KMS-11 (cell line): ENCODE measurements at regions not wholly inside any gene's neighbourhood (a gene's known extent, or its start where the extent isn't known, plus 50 kb on each side); places are given as distances from the start of the nearest gene placed in this dataset.

Experiments
- H2AFZ ChIP-seq: fragments of 200-600 bp; sonication (generic); 2 replicates; pipeline ENCODE4 v1.6.1; 2016; ENCODE audit warnings: antibody characterized with exemption, mixed run types, low read depth
- H3K27ac ChIP-seq: fragments of 200-600 bp; sonication (generic); 2 replicates; pipeline ENCODE4 v1.6.1; 2016; ENCODE audit warnings: mild to moderate bottlenecking, mixed run types
- H3K27me3 ChIP-seq: fragments of 200-600 bp; sonication (generic); 2 replicates; pipeline ENCODE4 v1.6.1; 2017; ENCODE audit warnings: mild to moderate bottlenecking, low read depth, mixed run types, moderate library complexity; ENCODE audit not compliant: insufficient read depth
- H3K36me3 ChIP-seq: fragments of 200-600 bp; sonication (generic); 2 replicates; pipeline ENCODE4 v1.6.1; 2017; ENCODE audit warnings: mild to moderate bottlenecking, mixed run types; ENCODE audit not compliant: insufficient read depth
- H3K4me1 ChIP-seq: fragments of 200-600 bp; sonication (generic); 2 replicates; pipeline ENCODE4 v1.6.1; 2016; ENCODE audit warnings: mild to moderate bottlenecking, low read depth, mixed run types; ENCODE audit not compliant: poor library complexity, severe bottlenecking
- H3K4me2 ChIP-seq: fragments of 200-600 bp; sonication (generic); 2 replicates; pipeline ENCODE4 v1.7.0; 2016; ENCODE audit warnings: mild to moderate bottlenecking, mixed run types
- H3K4me3 ChIP-seq: fragments of 200-600 bp; sonication (generic); IDR thresholded peaks from 2 replicates; pipeline ENCODE4 v1.6.1; 2017; ENCODE audit warnings: low read depth, low read length, mixed read lengths; ENCODE audit not compliant: insufficient read depth
- H3K79me2 ChIP-seq: fragments of 200-600 bp; sonication (generic); 2 replicates; pipeline ENCODE4 v1.6.1; 2016; ENCODE audit warnings: low read depth, mixed run types; ENCODE audit not compliant: insufficient read depth
- H3K9ac ChIP-seq: fragments of 200-600 bp; sonication (generic); 2 replicates; pipeline ENCODE4 v1.6.1; 2016; ENCODE audit warnings: mild to moderate bottlenecking, mixed run types
- H4K20me1 ChIP-seq: fragments of 200-600 bp; sonication (generic); 2 replicates; pipeline ENCODE4 v1.6.1; 2016; ENCODE audit warnings: mild to moderate bottlenecking, mixed run types; ENCODE audit not compliant: insufficient read depth
- TF ChIP-seq, protein P1 (sequence below): fragments of 200-600 bp; sonication (generic); conservative IDR thresholded peaks from 2 replicates; pipeline ENCODE4 v1.6.1; 2017; ENCODE audit warnings: low read depth, mild to moderate bottlenecking, antibody characterized with exemption, low read length, moderate library complexity, mixed read lengths

- no peaks in the 10 kb centered on the region for H3K4me1 ChIP-seq
- no peaks in the 10 kb centered on the region for H4K20me1 ChIP-seq
- H3K79me2 ChIP-seq = no peaks in the 10 kb centered on the region
- no peaks in the 10 kb centered on the region for H3K27me3 ChIP-seq
- no peak overlapping the region for H3K4me2 ChIP-seq
- no peak overlapping the region for H2AFZ ChIP-seq
- H3K36me3 ChIP-seq = no peaks in the 10 kb centered on the region
- no peak overlapping the region for H3K9ac ChIP-seq
- TF ChIP-seq, protein P1, sequence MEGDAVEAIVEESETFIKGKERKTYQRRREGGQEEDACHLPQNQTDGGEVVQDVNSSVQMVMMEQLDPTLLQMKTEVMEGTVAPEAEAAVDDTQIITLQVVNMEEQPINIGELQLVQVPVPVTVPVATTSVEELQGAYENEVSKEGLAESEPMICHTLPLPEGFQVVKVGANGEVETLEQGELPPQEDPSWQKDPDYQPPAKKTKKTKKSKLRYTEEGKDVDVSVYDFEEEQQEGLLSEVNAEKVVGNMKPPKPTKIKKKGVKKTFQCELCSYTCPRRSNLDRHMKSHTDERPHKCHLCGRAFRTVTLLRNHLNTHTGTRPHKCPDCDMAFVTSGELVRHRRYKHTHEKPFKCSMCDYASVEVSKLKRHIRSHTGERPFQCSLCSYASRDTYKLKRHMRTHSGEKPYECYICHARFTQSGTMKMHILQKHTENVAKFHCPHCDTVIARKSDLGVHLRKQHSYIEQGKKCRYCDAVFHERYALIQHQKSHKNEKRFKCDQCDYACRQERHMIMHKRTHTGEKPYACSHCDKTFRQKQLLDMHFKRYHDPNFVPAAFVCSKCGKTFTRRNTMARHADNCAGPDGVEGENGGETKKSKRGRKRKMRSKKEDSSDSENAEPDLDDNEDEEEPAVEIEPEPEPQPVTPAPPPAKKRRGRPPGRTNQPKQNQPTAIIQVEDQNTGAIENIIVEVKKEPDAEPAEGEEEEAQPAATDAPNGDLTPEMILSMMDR = no peak
- H3K27ac ChIP-seq = no peak overlapping the region
- no peak overlapping the region for H3K4me3 ChIP-seq
Measured at GRCh38 chr2:126782648-126783047, 116.0 kb upstream of the TEX51 start.

- TF ChIP-seq, protein P1 = no peak
- Histone ChIP-seq H3K4me2 (no peak overlapping the region), H4K20me1 (no peaks in the 10 kb centered on the region), H3K36me3 (no peaks in the 10 kb centered on the region), H3K27ac (no peak overlapping the region), H3K9ac (no peak overlapping the region), H3K4me3 (no peak overlapping the region), H2AFZ (no peak overlapping the region), H3K27me3 (no peaks in the 10 kb centered on the region), H3K4me1 (no peaks in the 10 kb centered on the region), H3K79me2 (no peaks in the 10 kb centered on the region)
Measured at GRCh38 chr2:126783341-126783740, 115.3 kb upstream of the TEX51 start.

- no peaks in the 10 kb centered on the region for H3K79me2 ChIP-seq
- no peaks in the 10 kb centered on the region for H3K4me1 ChIP-seq
- H3K27me3 ChIP-seq = no peaks in the 10 kb centered on the region
- no peak overlapping the region for H3K4me3 ChIP-seq
- TF ChIP-seq, protein P1 = no peak
- no peak overlapping the region for H3K27ac ChIP-seq
- no peak overlapping the region for H2AFZ ChIP-seq
- H3K4me2 ChIP-seq = no peak overlapping the region
- no peak overlapping the region for H3K9ac ChIP-seq
- H4K20me1 ChIP-seq = no peaks in the 10 kb centered on the region
- H3K36me3 ChIP-seq = no peaks in the 10 kb centered on the region
Measured at GRCh38 chr2:126784045-126784444, 114.6 kb upstream of the TEX51 start.

- Histone ChIP-seq H3K79me2 (no peaks in the 10 kb centered on the region), H3K36me3 (no peaks in the 10 kb centered on the region), H3K4me2 (no peak overlapping the region), H3K4me1 (no peaks in the 10 kb centered on the region), H3K27ac (no peak overlapping the region), H3K9ac (no peak overlapping the region), H3K4me3 (no peak overlapping the region), H2AFZ (no peak overlapping the region), H3K27me3 (no peaks in the 10 kb centered on the region), H4K20me1 (no peaks in the 10 kb centered on the region)
- TF ChIP-seq, protein P1 = no peak
Measured at GRCh38 chr2:126784621-126785020, 114.1 kb upstream of the TEX51 start.

GRCh38 chr2:126785236-126785635 is 113.5 kb upstream of the TEX51 start:
- H4K20me1 ChIP-seq = no peaks in the 10 kb centered on the region
- no peaks in the 10 kb centered on the region for H3K36me3 ChIP-seq
- TF ChIP-seq, protein P1 = no peak
- no peak overlapping the region for H3K4me3 ChIP-seq
- H3K4me1 ChIP-seq = no peaks in the 10 kb centered on the region
- H3K9ac ChIP-seq = no peak overlapping the region
- no peaks in the 10 kb centered on the region for H3K79me2 ChIP-seq
- H3K27me3 ChIP-seq = no peaks in the 10 kb centered on the region
- no peak overlapping the region for H3K27ac ChIP-seq
- no peak overlapping the region for H2AFZ ChIP-seq
- H3K4me2 ChIP-seq = no peak overlapping the region
